ENCODE measurements at regions not wholly inside any gene's neighbourhood (a gene's known extent, or its start where the extent isn't known, plus 50 kb on each side); places are given as distances from the start of the nearest gene placed in this dataset.
"Not testable (repeated sequence)": the region's sequence is repeated elsewhere in the genome, so short reads cannot be mapped to it uniquely, and the experiment has no call there.

GRCh38 chr1:207196135-207196534, 92.1 kb downstream of the C4BPA start:
- H3K36me3 ChIP-seq (ENCODE audit: insufficient read depth, low read length); H2AFZ ChIP-seq (ENCODE audit: low read length, unreplicated experiment); H3K4me3 ChIP-seq (ENCODE audit: low read depth, low read length); H3K27ac ChIP-seq (ENCODE audit: low read depth, low read length); H3K79me2 ChIP-seq (ENCODE audit: control insufficient read depth, insufficient read depth, low read length, unreplicated experiment); H3K4me1 ChIP-seq (ENCODE audit: control insufficient read depth, insufficient read depth, low read length, unreplicated experiment); H3K27me3 ChIP-seq (ENCODE audit: insufficient read depth, low read length): not testable (repeated sequence)

GRCh38 chr1:207201534-207201933, 97.5 kb downstream of the C4BPA start:
- not testable (repeated sequence) for H3K27me3 ChIP-seq (ENCODE audit: insufficient read depth, low read length); H2AFZ ChIP-seq (ENCODE audit: low read length, unreplicated experiment); H3K4me1 ChIP-seq (ENCODE audit: control insufficient read depth, insufficient read depth, low read length, unreplicated experiment); H3K27ac ChIP-seq (ENCODE audit: low read depth, low read length); H3K36me3 ChIP-seq (ENCODE audit: insufficient read depth, low read length); H3K4me3 ChIP-seq (ENCODE audit: low read depth, low read length); H3K79me2 ChIP-seq (ENCODE audit: control insufficient read depth, insufficient read depth, low read length, unreplicated experiment)

- H2AFZ ChIP-seq (ENCODE audit: low read length, unreplicated experiment): no peak overlapping the region
- H3K4me1 ChIP-seq (ENCODE audit: control insufficient read depth, insufficient read depth, low read length, unreplicated experiment): no peaks in the 10 kb centered on the region
- H3K27me3 ChIP-seq (ENCODE audit: insufficient read depth, low read length): no peaks in the 10 kb centered on the region; the same call in 1 of the 2 replicates
- no peak overlapping the region for H3K4me3 ChIP-seq (ENCODE audit: low read depth, low read length)
- H3K79me2 ChIP-seq (ENCODE audit: control insufficient read depth, insufficient read depth, low read length, unreplicated experiment): no peaks in the 10 kb centered on the region
- no peak overlapping the region for H3K27ac ChIP-seq (ENCODE audit: low read depth, low read length)
- H3K36me3 ChIP-seq (ENCODE audit: insufficient read depth, low read length): no peaks in the 10 kb centered on the region
Measured at GRCh38 chr1:207202480-207202879, 98.4 kb downstream of the C4BPA start.

- H3K27me3 ChIP-seq (ENCODE audit: insufficient read depth, low read length): no peaks in the 10 kb centered on the region; the same call in 1 of the 2 replicates
Measured at GRCh38 chr1:207203541-207203940, 99.5 kb downstream of the C4BPA start.

GRCh38 chr1:207205614-207206061, 101.6 kb downstream of the C4BPA start:
- no peaks in the 10 kb centered on the region for H3K36me3 ChIP-seq (ENCODE audit: insufficient read depth, low read length)
- H2AFZ ChIP-seq (ENCODE audit: low read length, unreplicated experiment): no peak overlapping the region
- H3K4me1 ChIP-seq (ENCODE audit: control insufficient read depth, insufficient read depth, low read length, unreplicated experiment): no peaks in the 10 kb centered on the region
- H3K4me3 ChIP-seq (ENCODE audit: low read depth, low read length): no peak overlapping the region
- no peaks in the 10 kb centered on the region; the same call in 1 of the 2 replicates for H3K27me3 ChIP-seq (ENCODE audit: insufficient read depth, low read length)
- no peak overlapping the region for H3K27ac ChIP-seq (ENCODE audit: low read depth, low read length)
- H3K79me2 ChIP-seq (ENCODE audit: control insufficient read depth, insufficient read depth, low read length, unreplicated experiment): no peaks in the 10 kb centered on the region

More at GRCh38 chr1:207203541-207203940, 99.5 kb downstream of the C4BPA start:
- no peak overlapping the region for H3K27ac ChIP-seq (ENCODE audit: low read depth, low read length)
- no peak overlapping the region for H3K4me3 ChIP-seq (ENCODE audit: low read depth, low read length)
- no peaks in the 10 kb centered on the region for H3K4me1 ChIP-seq (ENCODE audit: control insufficient read depth, insufficient read depth, low read length, unreplicated experiment)
- no peaks in the 10 kb centered on the region for H3K36me3 ChIP-seq (ENCODE audit: insufficient read depth, low read length)
- H3K79me2 ChIP-seq (ENCODE audit: control insufficient read depth, insufficient read depth, low read length, unreplicated experiment): no peaks in the 10 kb centered on the region
- no peak overlapping the region for H2AFZ ChIP-seq (ENCODE audit: low read length, unreplicated experiment)

- H3K27me3 ChIP-seq (ENCODE audit: insufficient read depth, low read length); H3K4me3 ChIP-seq (ENCODE audit: low read depth, low read length); H3K79me2 ChIP-seq (ENCODE audit: control insufficient read depth, insufficient read depth, low read length, unreplicated experiment); H3K27ac ChIP-seq (ENCODE audit: low read depth, low read length); H2AFZ ChIP-seq (ENCODE audit: low read length, unreplicated experiment); H3K4me1 ChIP-seq (ENCODE audit: control insufficient read depth, insufficient read depth, low read length, unreplicated experiment); H3K36me3 ChIP-seq (ENCODE audit: insufficient read depth, low read length): not testable (repeated sequence)
Measured at GRCh38 chr1:207208691-207209090, 104.7 kb downstream of the C4BPA start.

GRCh38 chr1:207214453-207214852, 107.0 kb upstream of the CD55 start:
- Histone ChIP-seq H3K36me3 (ENCODE audit: insufficient read depth, low read length) (no peaks in the 10 kb centered on the region), H2AFZ (ENCODE audit: low read length, unreplicated experiment) (no peak overlapping the region), H3K27ac (ENCODE audit: low read depth, low read length) (no peak overlapping the region), H3K4me1 (ENCODE audit: control insufficient read depth, insufficient read depth, low read length, unreplicated experiment) (no peaks in the 10 kb centered on the region), H3K79me2 (ENCODE audit: control insufficient read depth, insufficient read depth, low read length, unreplicated experiment) (no peaks in the 10 kb centered on the region), H3K27me3 (ENCODE audit: insufficient read depth, low read length) (no peaks in the 10 kb centered on the region), H3K4me3 (ENCODE audit: low read depth, low read length) (no peak overlapping the region)

- Histone ChIP-seq H3K4me1 (ENCODE audit: control insufficient read depth, insufficient read depth, low read length, unreplicated experiment) (no peaks in the 10 kb centered on the region), H3K4me3 (ENCODE audit: low read depth, low read length) (no peak overlapping the region), H3K27ac (ENCODE audit: low read depth, low read length) (no peak overlapping the region), H3K27me3 (ENCODE audit: insufficient read depth, low read length) (peaks cover 6% of the 10 kb centered on the region; the same call in 1 of the 2 replicates), H3K79me2 (ENCODE audit: control insufficient read depth, insufficient read depth, low read length, unreplicated experiment) (no peaks in the 10 kb centered on the region), H2AFZ (ENCODE audit: low read length, unreplicated experiment) (peak overlapping the region; percentile 9), H3K36me3 (ENCODE audit: insufficient read depth, low read length) (no peaks in the 10 kb centered on the region)
Measured at GRCh38 chr1:207217778-207218511, 103.5 kb upstream of the CD55 start.

- Histone ChIP-seq H3K36me3 (ENCODE audit: insufficient read depth, low read length) (no peaks in the 10 kb centered on the region), H3K4me3 (ENCODE audit: low read depth, low read length) (no peak overlapping the region), H3K4me1 (ENCODE audit: control insufficient read depth, insufficient read depth, low read length, unreplicated experiment) (no peaks in the 10 kb centered on the region), H3K79me2 (ENCODE audit: control insufficient read depth, insufficient read depth, low read length, unreplicated experiment) (no peaks in the 10 kb centered on the region), H2AFZ (ENCODE audit: low read length, unreplicated experiment) (peak overlapping the region; percentile 9), H3K27ac (ENCODE audit: low read depth, low read length) (no peak overlapping the region), H3K27me3 (ENCODE audit: insufficient read depth, low read length) (peaks cover 7% of the 10 kb centered on the region; the same call in 1 of the 2 replicates)
Measured at GRCh38 chr1:207218512-207219362, 102.7 kb upstream of the CD55 start.

- H2AFZ ChIP-seq (ENCODE audit: low read length, unreplicated experiment): no peak overlapping the region
- no peak overlapping the region for H3K4me3 ChIP-seq (ENCODE audit: low read depth, low read length)
- H3K4me1 ChIP-seq (ENCODE audit: control insufficient read depth, insufficient read depth, low read length, unreplicated experiment): no peaks in the 10 kb centered on the region
- H3K27ac ChIP-seq (ENCODE audit: low read depth, low read length): no peak overlapping the region
- H3K79me2 ChIP-seq (ENCODE audit: control insufficient read depth, insufficient read depth, low read length, unreplicated experiment): no peaks in the 10 kb centered on the region
- H3K27me3 ChIP-seq (ENCODE audit: insufficient read depth, low read length): peaks cover 7% of the 10 kb centered on the region; the same call in 1 of the 2 replicates
- no peaks in the 10 kb centered on the region for H3K36me3 ChIP-seq (ENCODE audit: insufficient read depth, low read length)
Measured at GRCh38 chr1:207219979-207220889, 101.2 kb upstream of the CD55 start.

All from ACC112 (cell line).